GM21528 (cell line): ENCODE measurements at regions not wholly inside any gene's neighbourhood (a gene's known extent, or its start where the extent isn't known, plus 50 kb on each side); places are given as distances from the start of the nearest gene placed in this dataset.
"Not testable (repeated sequence)": the region's sequence is repeated elsewhere in the genome, so short reads cannot be mapped to it uniquely, and the experiment has no call there.

Experiments
- ATAC-seq: cut with Tn5 transposase; IDR thresholded peaks from one replicate; pipeline ENCODE4 v1.9.1; 2021; ENCODE audit warnings: mild to moderate bottlenecking, moderate library complexity; ENCODE audit not compliant: unreplicated experiment, low FRiP score

GRCh38 chr7:86212976-86213375 is 430.7 kb upstream of the GRM3 start:
- ATAC-seq = no peak

GRCh38 chr7:86209036-86209435 is 434.7 kb upstream of the GRM3 start:
- ATAC-seq = no peak

- no peak for ATAC-seq
These were observed 436.0 kb upstream of the GRM3 start for GRCh38 chr7:86207740-86208139.

- no peak for ATAC-seq
These were observed 440.9 kb upstream of the GRM3 start for GRCh38 chr7:86202833-86203232.

- no peak for ATAC-seq
These were observed 441.9 kb upstream of the GRM3 start for GRCh38 chr7:86201767-86202166.

GRCh38 chr7:86199881-86200614 is 443.7 kb upstream of the GRM3 start:
- no peak for ATAC-seq

GRCh38 chr7:86190351-86190750 is 453.4 kb upstream of the GRM3 start:
- no peak for ATAC-seq

- no peak for ATAC-seq
These were observed 462.2 kb upstream of the GRM3 start for GRCh38 chr7:86181474-86181873.

- ATAC-seq = no peak
These were observed 478.9 kb upstream of the GRM3 start for GRCh38 chr7:86164827-86165226.

- no peak for ATAC-seq
These were observed 485.6 kb upstream of the GRM3 start for GRCh38 chr7:86158111-86158510.

- ATAC-seq = no peak
These were observed 488.1 kb upstream of the GRM3 start for GRCh38 chr7:86155623-86156022.

- no peak for ATAC-seq
These were observed 490.8 kb upstream of the GRM3 start for GRCh38 chr7:86152926-86153325.

GRCh38 chr7:86149024-86149665 is 494.6 kb upstream of the GRM3 start:
- no peak for ATAC-seq

- no peak for ATAC-seq
These were observed 495.2 kb upstream of the GRM3 start for GRCh38 chr7:86148501-86148900.

- no peak for ATAC-seq
These were observed 506.4 kb upstream of the GRM3 start for GRCh38 chr7:86137343-86137742.

GRCh38 chr7:86130268-86130667 is 513.4 kb upstream of the GRM3 start:
- ATAC-seq = no peak

GRCh38 chr7:86123476-86123875 is 520.2 kb upstream of the GRM3 start:
- ATAC-seq = no peak

- ATAC-seq = no peak
These were observed 549.5 kb upstream of the GRM3 start for GRCh38 chr7:86094166-86094669.

- no peak for ATAC-seq
These were observed 552.3 kb upstream of the GRM3 start for GRCh38 chr7:86091369-86091768.

GRCh38 chr7:86089455-86089854 is 554.3 kb upstream of the GRM3 start:
- ATAC-seq = no peak

GRCh38 chr7:86064572-86064971 is 579.1 kb upstream of the GRM3 start:
- not testable (repeated sequence) for ATAC-seq

GRCh38 chr7:86058649-86059048 is 585.1 kb upstream of the GRM3 start:
- ATAC-seq = no peak
